ENCODE measurements at regions not wholly inside any gene's neighbourhood (a gene's known extent, or its start where the extent isn't known, plus 50 kb on each side); places are given as distances from the start of the nearest gene placed in this dataset.

GRCh38 chr2:133821107-133821760 lies 253.0 kb upstream of the NCKAP5 start:
- no peak overlapping the region for H3K27ac ChIP-seq
- no peak for TF ChIP-seq CTCF (IDR thresholded peaks at IDR 0.05)
- no peak overlapping the region for H3K4me3 ChIP-seq
- DNase-seq (ENCODE audit: low spot score): no peak

- H3K27ac ChIP-seq: no peak overlapping the region
- no peak for TF ChIP-seq CTCF (IDR thresholded peaks at IDR 0.05)
- DNase-seq (ENCODE audit: low spot score): no peak
Observed at GRCh38 chr2:133822517-133823225, 254.4 kb upstream of the NCKAP5 start.

GRCh38 chr2:133823226-133823550 lies 254.9 kb upstream of the NCKAP5 start:
- no peak overlapping the region for H3K27ac ChIP-seq
- no peak overlapping the region for H3K4me3 ChIP-seq
- no peak for DNase-seq (ENCODE audit: low spot score)
- TF ChIP-seq CTCF (IDR thresholded peaks at IDR 0.05): no peak

More at GRCh38 chr2:133822517-133823225, 254.4 kb upstream of the NCKAP5 start:
- H3K4me3 ChIP-seq: no peak overlapping the region

- no peak for DNase-seq (ENCODE audit: low spot score)
- Histone ChIP-seq H3K27ac (no peak overlapping the region), H3K4me3 (no peak overlapping the region)
- no peak for TF ChIP-seq CTCF (IDR thresholded peaks at IDR 0.05)
Observed at GRCh38 chr2:133824869-133825268, 256.6 kb upstream of the NCKAP5 start.

- no peak for TF ChIP-seq CTCF (IDR thresholded peaks at IDR 0.05)
- Histone ChIP-seq H3K27ac (no peak overlapping the region), H3K4me3 (no peak overlapping the region)
Observed at GRCh38 chr2:133825778-133826177, 257.5 kb upstream of the NCKAP5 start.

GRCh38 chr2:133828913-133829312 lies 260.6 kb upstream of the NCKAP5 start:
- Histone ChIP-seq H3K4me3 (no peak overlapping the region), H3K27ac (no peak overlapping the region)
- DNase-seq (ENCODE audit: low spot score): no peak
- no peak for TF ChIP-seq CTCF (IDR thresholded peaks at IDR 0.05)

More at GRCh38 chr2:133825778-133826177, 257.5 kb upstream of the NCKAP5 start:
- no peak for DNase-seq (ENCODE audit: low spot score)

- no peak for TF ChIP-seq CTCF (IDR thresholded peaks at IDR 0.05)
- DNase-seq (ENCODE audit: low spot score): no peak
- no peak overlapping the region for H3K4me3 ChIP-seq
- H3K27ac ChIP-seq: no peak overlapping the region
Observed at GRCh38 chr2:133829450-133830020, 261.3 kb upstream of the NCKAP5 start.

Data from coronary artery (tissue), 2 donors.